ENCODE measurements at regions not wholly inside any gene's neighbourhood (a gene's known extent, or its start where the extent isn't known, plus 50 kb on each side); places are given as distances from the start of the nearest gene placed in this dataset.

DNA sequence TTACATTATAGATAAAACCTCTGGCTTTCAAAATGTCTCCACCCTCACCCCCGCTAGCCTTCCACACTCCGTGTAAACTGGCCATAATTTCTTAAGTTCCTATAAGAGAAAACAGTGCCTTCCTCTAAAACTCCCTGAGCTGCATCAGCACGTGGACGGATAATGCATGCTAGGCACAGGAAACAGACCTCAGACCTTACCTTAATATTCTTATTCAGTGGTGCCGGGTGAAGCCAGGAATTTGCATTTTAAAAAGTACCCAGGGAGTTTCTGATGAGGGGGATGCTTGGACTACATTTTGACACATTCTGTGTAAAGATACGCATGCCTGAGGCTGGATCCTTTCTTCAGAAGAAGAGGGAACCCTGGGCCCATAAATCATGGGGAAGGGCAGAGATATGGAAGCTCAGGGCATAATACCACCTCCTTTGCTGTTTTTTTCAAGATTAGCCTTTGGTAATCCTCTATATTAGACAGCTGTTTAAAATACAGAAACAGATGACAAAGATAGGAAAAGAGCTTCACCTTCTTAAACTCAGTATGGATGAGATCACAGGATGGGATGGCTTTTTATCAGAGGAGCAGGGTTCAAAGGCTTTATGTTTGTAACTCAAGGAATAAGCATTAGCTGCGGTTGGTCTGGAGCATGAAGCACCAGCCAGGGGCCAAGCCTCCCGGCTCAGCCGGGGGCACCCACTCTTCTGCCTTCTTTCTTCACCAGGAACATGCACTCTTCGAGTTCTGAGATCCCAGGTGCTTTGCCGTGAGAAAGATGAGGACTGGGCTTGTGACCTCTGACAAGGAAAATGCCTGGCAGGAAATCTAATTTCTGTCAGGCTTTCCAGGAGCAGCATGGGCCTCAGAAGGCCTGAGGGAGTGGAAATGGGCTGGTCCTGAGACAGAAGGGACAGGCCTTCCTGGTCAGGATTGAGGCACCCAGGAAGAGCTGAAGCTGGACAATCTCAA lies 218.1 kb upstream of the SOX4 start:
- no peak overlapping the region for H3K27ac Mint-ChIP-seq
- peaks cover 1% of the 10 kb centered on the region for H3K27me3 Mint-ChIP-seq (ENCODE audit: insufficient read depth)

GRCh38 chr6:21377356-21377755 lies 216.2 kb upstream of the SOX4 start:
- TF ChIP-seq, protein P1, sequence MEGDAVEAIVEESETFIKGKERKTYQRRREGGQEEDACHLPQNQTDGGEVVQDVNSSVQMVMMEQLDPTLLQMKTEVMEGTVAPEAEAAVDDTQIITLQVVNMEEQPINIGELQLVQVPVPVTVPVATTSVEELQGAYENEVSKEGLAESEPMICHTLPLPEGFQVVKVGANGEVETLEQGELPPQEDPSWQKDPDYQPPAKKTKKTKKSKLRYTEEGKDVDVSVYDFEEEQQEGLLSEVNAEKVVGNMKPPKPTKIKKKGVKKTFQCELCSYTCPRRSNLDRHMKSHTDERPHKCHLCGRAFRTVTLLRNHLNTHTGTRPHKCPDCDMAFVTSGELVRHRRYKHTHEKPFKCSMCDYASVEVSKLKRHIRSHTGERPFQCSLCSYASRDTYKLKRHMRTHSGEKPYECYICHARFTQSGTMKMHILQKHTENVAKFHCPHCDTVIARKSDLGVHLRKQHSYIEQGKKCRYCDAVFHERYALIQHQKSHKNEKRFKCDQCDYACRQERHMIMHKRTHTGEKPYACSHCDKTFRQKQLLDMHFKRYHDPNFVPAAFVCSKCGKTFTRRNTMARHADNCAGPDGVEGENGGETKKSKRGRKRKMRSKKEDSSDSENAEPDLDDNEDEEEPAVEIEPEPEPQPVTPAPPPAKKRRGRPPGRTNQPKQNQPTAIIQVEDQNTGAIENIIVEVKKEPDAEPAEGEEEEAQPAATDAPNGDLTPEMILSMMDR (conservative IDR thresholded peaks at IDR 0.05): no peak
- 87% methylated on average over 4 to 6 of the region's 6 CpGs for WGBS, 2 experiments (ENCODE audit: insufficient coverage in 1 of 2, insufficient read length in 1 of 2)
- H3K36me3 Mint-ChIP-seq (ENCODE audit: low read depth): no peaks in the 10 kb centered on the region
- H3K9me3 Mint-ChIP-seq: no peaks in the 10 kb centered on the region
- peaks cover 6% of the 10 kb centered on the region for H3K27me3 ChIP-seq (ENCODE audit: control insufficient read depth, insufficient read depth, low read length, poor library complexity, severe bottlenecking)
- no peaks in the 10 kb centered on the region for H3K36me3 ChIP-seq (ENCODE audit: control insufficient read depth, insufficient read depth, low read length)
- DNase-seq: no peak
- H3K9ac ChIP-seq (ENCODE audit: extremely low read depth, low read length, poor library complexity, severe bottlenecking): no peak overlapping the region
- no peaks in the 10 kb centered on the region for H3K9me3 ChIP-seq (ENCODE audit: control insufficient read depth, low read length)
- peaks cover 1% of the 10 kb centered on the region for H3K27me3 Mint-ChIP-seq (ENCODE audit: insufficient read depth)
- H3K4me3 ChIP-seq (ENCODE audit: low read length): no peak overlapping the region
- peaks cover 8% of the 10 kb centered on the region for H3K4me1 ChIP-seq (ENCODE audit: control insufficient read depth, insufficient read depth, low read length)
- H3K4me3 Mint-ChIP-seq: no peak overlapping the region
- H3K27ac ChIP-seq (ENCODE audit: low read depth, low read length): no peak overlapping the region
- H3K4me1 Mint-ChIP-seq: peaks cover 35% of the 10 kb centered on the region
- no peak overlapping the region for H3K27ac Mint-ChIP-seq

More for the DNA sequence above, 218.1 kb upstream of the SOX4 start:
- Mint-ChIP-seq H3K4me1 (peaks cover 46% of the 10 kb centered on the region), H3K36me3 (ENCODE audit: low read depth) (no peaks in the 10 kb centered on the region), H3K4me3 (no peak overlapping the region), H3K9me3 (no peaks in the 10 kb centered on the region)
- H3K27ac ChIP-seq (ENCODE audit: low read depth, low read length): no peak overlapping the region
- H3K4me1 ChIP-seq (ENCODE audit: control insufficient read depth, insufficient read depth, low read length): peaks cover 11% of the 10 kb centered on the region
- H3K4me3 ChIP-seq (ENCODE audit: low read length): no peak overlapping the region
- peaks cover 6% of the 10 kb centered on the region for H3K27me3 ChIP-seq (ENCODE audit: control insufficient read depth, insufficient read depth, low read length, poor library complexity, severe bottlenecking)
- no peaks in the 10 kb centered on the region for H3K9me3 ChIP-seq (ENCODE audit: control insufficient read depth, low read length)
- DNase-seq: peak; percentile 49
- TF ChIP-seq, protein P1 (conservative IDR thresholded peaks at IDR 0.05): no peak
- 75 to 77% methylated on average over 9 to 11 of the region's 11 CpGs for WGBS, 2 experiments (ENCODE audit: insufficient coverage in 1 of 2, insufficient read length in 1 of 2)
- no peak overlapping the region for H3K9ac ChIP-seq (ENCODE audit: extremely low read depth, low read length, poor library complexity, severe bottlenecking)
- H3K36me3 ChIP-seq (ENCODE audit: control insufficient read depth, insufficient read depth, low read length): no peaks in the 10 kb centered on the region

GRCh38 chr6:21381331-21381963 lies 212.1 kb upstream of the SOX4 start:
- no peaks in the 10 kb centered on the region for H3K9me3 Mint-ChIP-seq
- Histone ChIP-seq H3K36me3 (ENCODE audit: control insufficient read depth, insufficient read depth, low read length) (no peaks in the 10 kb centered on the region), H3K9me3 (ENCODE audit: control insufficient read depth, low read length) (no peaks in the 10 kb centered on the region), H3K4me3 (ENCODE audit: low read length) (no peak overlapping the region), H3K4me1 (ENCODE audit: control insufficient read depth, insufficient read depth, low read length) (no peaks in the 10 kb centered on the region), H3K27ac (ENCODE audit: low read depth, low read length) (no peak overlapping the region), H3K27me3 (ENCODE audit: control insufficient read depth, insufficient read depth, low read length, poor library complexity, severe bottlenecking) (no peaks in the 10 kb centered on the region), H3K9ac (ENCODE audit: extremely low read depth, low read length, poor library complexity, severe bottlenecking) (no peak overlapping the region)
- H3K4me1 Mint-ChIP-seq: peaks cover 39% of the 10 kb centered on the region
- WGBS, 2 experiments (ENCODE audit: insufficient coverage in 1 of 2, insufficient read length in 1 of 2): 83 to 100% methylated on average over 1 to 3 of the region's 3 CpGs
- TF ChIP-seq, protein P1 (conservative IDR thresholded peaks at IDR 0.05): no peak
- peaks cover 1% of the 10 kb centered on the region for H3K27me3 Mint-ChIP-seq (ENCODE audit: insufficient read depth)
- no peak overlapping the region for H3K27ac Mint-ChIP-seq
- no peaks in the 10 kb centered on the region for H3K36me3 Mint-ChIP-seq (ENCODE audit: low read depth)
- no peak for DNase-seq
- H3K4me3 Mint-ChIP-seq: no peak overlapping the region

Data from endodermal cell (in vitro differentiated cells).